ENCODE measurements at regions not wholly inside any gene's neighbourhood (a gene's known extent, or its start where the extent isn't known, plus 50 kb on each side); places are given as distances from the start of the nearest gene placed in this dataset.

- Mint-ChIP-seq H3K27ac (no peak overlapping the region), H3K36me3 (ENCODE audit: low read depth) (no peaks in the 10 kb centered on the region), H3K9me3 (no peaks in the 10 kb centered on the region), H3K27me3 (no peaks in the 10 kb centered on the region), H3K4me1 (ENCODE audit: low read depth) (no peaks in the 10 kb centered on the region), H3K4me3 (no peak overlapping the region)
- ChIA-PET CTCF (no interaction called here), POLR2A (no interaction called here)
- ATAC-seq: no peak
- DNase-seq: no peak
- TF ChIP-seq CTCF (IDR thresholded peaks at IDR 0.05): no peak
- intact Hi-C loops (cut with micrococcal nuclease): no loop called here
Observed at GRCh38 chr4:137934911-137935310, 307.2 kb downstream of the SLC7A11 start.

GRCh38 chr4:137934046-137934445 lies 308.1 kb downstream of the SLC7A11 start:
- DNase-seq (no peak), ATAC-seq (no peak)
- ChIA-PET CTCF (no interaction called here), POLR2A (no interaction called here)
- H3K4me3 Mint-ChIP-seq: no peak overlapping the region
- no peak overlapping the region for H3K27ac Mint-ChIP-seq
- intact Hi-C loops (cut with micrococcal nuclease): no loop called here
- H3K4me1 Mint-ChIP-seq (ENCODE audit: low read depth): no peaks in the 10 kb centered on the region
- no peak for TF ChIP-seq CTCF (IDR thresholded peaks at IDR 0.05)
- H3K36me3 Mint-ChIP-seq (ENCODE audit: low read depth): no peaks in the 10 kb centered on the region
- no peaks in the 10 kb centered on the region for H3K27me3 Mint-ChIP-seq
- H3K9me3 Mint-ChIP-seq: no peaks in the 10 kb centered on the region

GRCh38 chr4:137927972-137928371 lies 314.2 kb downstream of the SLC7A11 start:
- ChIA-PET POLR2A (no interaction called here), CTCF (no interaction called here)
- Mint-ChIP-seq H3K27ac (no peak overlapping the region), H3K9me3 (peaks cover 1% of the 10 kb centered on the region), H3K4me3 (no peak overlapping the region), H3K4me1 (ENCODE audit: low read depth) (no peaks in the 10 kb centered on the region), H3K27me3 (no peaks in the 10 kb centered on the region), H3K36me3 (ENCODE audit: low read depth) (no peaks in the 10 kb centered on the region)
- ATAC-seq (no peak), DNase-seq (no peak)
- intact Hi-C loops (cut with micrococcal nuclease): no loop called here
- no peak for TF ChIP-seq CTCF (IDR thresholded peaks at IDR 0.05)

GRCh38 chr4:137923494-137923893 lies 318.7 kb downstream of the SLC7A11 start:
- Mint-ChIP-seq H3K27me3 (no peaks in the 10 kb centered on the region), H3K27ac (no peak overlapping the region), H3K4me3 (no peak overlapping the region), H3K9me3 (peaks cover 5% of the 10 kb centered on the region), H3K36me3 (ENCODE audit: low read depth) (no peaks in the 10 kb centered on the region), H3K4me1 (ENCODE audit: low read depth) (no peaks in the 10 kb centered on the region)
- intact Hi-C loops (cut with micrococcal nuclease): no loop called here
- no peak for TF ChIP-seq CTCF (IDR thresholded peaks at IDR 0.05)
- ATAC-seq (no peak), DNase-seq (no peak)
- ChIA-PET CTCF (no interaction called here), POLR2A (no interaction called here)

GRCh38 chr4:137922721-137923120 lies 319.4 kb downstream of the SLC7A11 start:
- ChIA-PET CTCF (no interaction called here), POLR2A (no interaction called here)
- no peak overlapping the region for H3K4me3 Mint-ChIP-seq
- no peak for ATAC-seq
- intact Hi-C loops (cut with micrococcal nuclease): no loop called here
- no peaks in the 10 kb centered on the region for H3K36me3 Mint-ChIP-seq (ENCODE audit: low read depth)
- no peak overlapping the region for H3K27ac Mint-ChIP-seq
- TF ChIP-seq CTCF (IDR thresholded peaks at IDR 0.05): no peak
- no peak for DNase-seq
- H3K9me3 Mint-ChIP-seq: peaks cover 4% of the 10 kb centered on the region
- no peaks in the 10 kb centered on the region for H3K4me1 Mint-ChIP-seq (ENCODE audit: low read depth)
- H3K27me3 Mint-ChIP-seq: no peaks in the 10 kb centered on the region

All from activated CD8-positive, alpha-beta T cell treated with anti-CD3 and anti-CD28 coated beads for 36 hours (primary cell).